WTC11 (cell line): ENCODE measurements at regions not wholly inside any gene's neighbourhood (a gene's known extent, or its start where the extent isn't known, plus 50 kb on each side); places are given as distances from the start of the nearest gene placed in this dataset.

ENCODE experiments used
- ATAC-seq: fragments of 200-7000 bp; cut with Tn5 transposase; 2 replicates; pipeline ENCODE4 v1.10.0; 2021; ENCODE audit warnings: mild to moderate bottlenecking, moderate library complexity
- CTCF ChIA-PET: fragments of 300-600 bp; sonication (Branson Sonifier 250); formaldehyde crosslinking; loops from one replicate; lab custom pipeline; 2021; ENCODE audit warnings: antibody characterized with exemption; lab: Charles Lee
- POLR2A ChIA-PET: fragments of 350-600 bp; sonication (Branson Sonifier 250); formaldehyde crosslinking; loops from one replicate; lab custom pipeline; 2021; ENCODE audit warnings: antibody characterized with exemption; lab: Charles Lee
- DNase-seq: peaks from one replicate; pipeline ENCODE4 v3.0.0; 2021; ENCODE audit warnings: low spot score
- H3K27ac Mint-ChIP-seq: 2 replicates; pipeline ENCODE4 v1.8.0; 2021; ENCODE audit warnings: mixed read lengths
- H3K27me3 Mint-ChIP-seq: 2 replicates; pipeline ENCODE4 v1.8.0; 2021; ENCODE audit warnings: low read depth, mild to moderate bottlenecking, moderate library complexity, mixed read lengths
- H3K36me3 Mint-ChIP-seq: 2 replicates; pipeline ENCODE4 v1.8.0; 2021; ENCODE audit warnings: mixed read lengths
- H3K4me1 Mint-ChIP-seq: 2 replicates; pipeline ENCODE4 v1.8.0; 2022; ENCODE audit warnings: mixed read lengths
- H3K4me3 Mint-ChIP-seq: 2 replicates; pipeline ENCODE4 v1.8.0; 2021; ENCODE audit warnings: mild to moderate bottlenecking, moderate library complexity, mixed read lengths
- H3K9me3 Mint-ChIP-seq: 2 replicates; pipeline ENCODE4 v1.8.0; 2021; ENCODE audit warnings: mixed read lengths
- ATF1 ChIP-seq: sonication (generic); formaldehyde crosslinking; IDR thresholded peaks from 2 replicates; pipeline ENCODE4 v1.8.1; 2023; ENCODE audit warnings: mild to moderate bottlenecking, moderate library complexity, missing genetic modification reagents
- CREB1 ChIP-seq: sonication (generic); formaldehyde crosslinking; IDR thresholded peaks from 2 replicates; pipeline ENCODE4 v1.8.0; 2023; ENCODE audit warnings: mild to moderate bottlenecking, missing genetic modification reagents
- EMX1 ChIP-seq: fragments of 250-450 bp; sonication (Bioruptor Pico); IDR thresholded peaks from 2 replicates; pipeline ENCODE4 v1.8.0; 2021; ENCODE audit warnings: mild to moderate bottlenecking
- ETV6 ChIP-seq: sonication (generic); formaldehyde crosslinking; IDR thresholded peaks from 2 replicates; pipeline ENCODE4 v1.8.1; 2022; ENCODE audit warnings: mild to moderate bottlenecking, missing genetic modification reagents
- FOXK1 ChIP-seq: sonication (generic); formaldehyde crosslinking; IDR thresholded peaks from 2 replicates; pipeline ENCODE4 v1.8.0; 2022; ENCODE audit warnings: mild to moderate bottlenecking, moderate library complexity, missing genetic modification reagents
- JAZF1 ChIP-seq: fragments of 250-450 bp; sonication (Bioruptor Pico); IDR thresholded peaks from 2 replicates; pipeline ENCODE4 v1.9.0; 2021; ENCODE audit warnings: moderate library complexity, mild to moderate bottlenecking, inconsistent platforms
- RORB ChIP-seq: fragments of 250-450 bp; sonication (Bioruptor Pico); IDR thresholded peaks from 2 replicates; pipeline ENCODE4 v1.9.0; 2021; ENCODE audit warnings: mild to moderate bottlenecking
- SMAD4 ChIP-seq: sonication (generic); formaldehyde crosslinking; IDR thresholded peaks from 2 replicates; pipeline ENCODE4 v1.8.0; 2022; ENCODE audit warnings: mild to moderate bottlenecking, missing genetic modification reagents
- SOX15 ChIP-seq: fragments of 250-450 bp; sonication (Bioruptor Pico); IDR thresholded peaks from 2 replicates; pipeline ENCODE4 v1.9.0; 2021; ENCODE audit warnings: mild to moderate bottlenecking
- ZNF138 ChIP-seq: sonication (generic); formaldehyde crosslinking; conservative IDR thresholded peaks from 2 replicates; pipeline ENCODE4 v1.8.1; 2022; ENCODE audit warnings: mild to moderate bottlenecking, moderate library complexity, missing genetic modification reagents
- ZNF317 ChIP-seq: sonication (generic); formaldehyde crosslinking; IDR thresholded peaks from 2 replicates; pipeline ENCODE4 v1.8.1; 2023; ENCODE audit warnings: low read depth, mild to moderate bottlenecking, moderate library complexity, missing genetic modification reagents, borderline replicate concordance
- TF ChIP-seq, protein P1 (sequence below): sonication (generic); formaldehyde crosslinking; IDR thresholded peaks from 2 replicates; pipeline ENCODE4 v1.8.0; 2022; ENCODE audit warnings: mild to moderate bottlenecking, missing genetic modification reagents
- TF ChIP-seq, protein P2 (sequence below): fragments of 250-450 bp; sonication (Bioruptor Pico); IDR thresholded peaks from 2 replicates; pipeline ENCODE4 v2.1.2; 2022; ENCODE audit warnings: mild to moderate bottlenecking, moderate library complexity
- TF ChIP-seq, protein P3 (sequence below): sonication (generic); formaldehyde crosslinking; IDR thresholded peaks from 2 replicates; pipeline ENCODE4 v1.8.1; 2023; ENCODE audit warnings: mild to moderate bottlenecking, missing genetic modification reagents
- TF ChIP-seq, protein P4 (sequence below): sonication (generic); formaldehyde crosslinking; IDR thresholded peaks from 2 replicates; pipeline ENCODE4 v1.8.1; 2022; ENCODE audit warnings: low read depth, missing genetic modification reagents, borderline replicate concordance
- TF ChIP-seq, protein P5 (sequence below): fragments of 250-450 bp; sonication (Bioruptor Pico); IDR thresholded peaks from 2 replicates; pipeline ENCODE4 v1.8.0; 2021; ENCODE audit warnings: mild to moderate bottlenecking
- TF ChIP-seq, protein P6 (sequence below): sonication (generic); formaldehyde crosslinking; IDR thresholded peaks from 2 replicates; pipeline ENCODE4 v1.8.1; 2022; ENCODE audit warnings: missing genetic modification reagents, borderline replicate concordance

DNA sequence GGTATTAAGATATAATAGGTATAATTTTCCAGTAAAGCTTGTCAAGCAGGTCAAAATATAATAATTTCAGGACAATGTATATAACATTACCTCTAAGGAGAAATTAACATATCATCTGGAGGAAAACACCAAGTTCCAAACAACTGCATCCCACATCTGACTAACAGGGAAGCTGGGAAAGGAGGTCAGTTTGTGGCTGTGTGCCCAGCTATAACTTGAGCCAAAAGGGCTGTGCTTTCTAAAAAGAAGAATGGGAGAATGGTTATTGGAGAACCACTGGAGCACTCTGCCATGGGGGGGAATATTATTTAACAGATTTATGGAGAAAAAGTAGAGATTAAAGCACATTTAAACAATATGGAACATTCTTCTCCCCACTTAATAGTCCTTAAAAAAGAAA lies 390.6 kb upstream of the PKDCC start:
- ATAC-seq, result no peak

DNA sequence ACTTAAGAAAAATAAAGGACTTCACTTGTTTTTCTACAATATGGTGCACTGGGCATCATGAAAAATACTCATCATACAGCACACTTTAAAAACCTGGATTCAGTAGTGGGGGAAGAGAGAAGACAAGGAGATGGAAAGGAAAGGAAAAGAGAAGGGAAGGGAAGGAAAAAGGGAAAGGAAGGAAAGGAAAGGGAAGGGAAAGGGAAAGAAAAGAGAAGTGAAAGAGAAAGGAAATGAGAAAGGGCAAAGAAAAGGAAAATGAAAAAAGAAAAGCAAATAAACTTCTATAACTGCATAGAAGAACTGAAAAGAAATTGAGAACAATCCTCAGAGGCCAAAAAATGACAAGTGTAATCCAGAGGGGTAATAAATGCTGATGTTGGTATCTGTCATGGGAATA lies 388.1 kb upstream of the PKDCC start:
- no peak overlapping the region for H3K4me3 Mint-ChIP-seq
- no peaks in the 10 kb centered on the region for H3K27me3 Mint-ChIP-seq
- TF ChIP-seq ATF1 (CRISPR knock-in tag) (no peak), SOX15 (CRISPR knock-in tag) (no peak), EMX1 (no peak), FOXK1 (no peak), ETV6 (CRISPR knock-in tag) (no peak), SMAD4 (CRISPR knock-in tag) (no peak), RORB (no peak), CREB1 (CRISPR knock-in tag) (no peak), JAZF1 (CRISPR knock-in tag) (no peak)
- TF ChIP-seq, protein P1, sequence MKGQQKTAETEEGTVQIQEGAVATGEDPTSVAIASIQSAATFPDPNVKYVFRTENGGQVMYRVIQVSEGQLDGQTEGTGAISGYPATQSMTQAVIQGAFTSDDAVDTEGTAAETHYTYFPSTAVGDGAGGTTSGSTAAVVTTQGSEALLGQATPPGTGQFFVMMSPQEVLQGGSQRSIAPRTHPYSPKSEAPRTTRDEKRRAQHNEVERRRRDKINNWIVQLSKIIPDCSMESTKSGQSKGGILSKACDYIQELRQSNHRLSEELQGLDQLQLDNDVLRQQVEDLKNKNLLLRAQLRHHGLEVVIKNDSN (CRISPR knock-in tag), result no peak
- TF ChIP-seq, protein P2, sequence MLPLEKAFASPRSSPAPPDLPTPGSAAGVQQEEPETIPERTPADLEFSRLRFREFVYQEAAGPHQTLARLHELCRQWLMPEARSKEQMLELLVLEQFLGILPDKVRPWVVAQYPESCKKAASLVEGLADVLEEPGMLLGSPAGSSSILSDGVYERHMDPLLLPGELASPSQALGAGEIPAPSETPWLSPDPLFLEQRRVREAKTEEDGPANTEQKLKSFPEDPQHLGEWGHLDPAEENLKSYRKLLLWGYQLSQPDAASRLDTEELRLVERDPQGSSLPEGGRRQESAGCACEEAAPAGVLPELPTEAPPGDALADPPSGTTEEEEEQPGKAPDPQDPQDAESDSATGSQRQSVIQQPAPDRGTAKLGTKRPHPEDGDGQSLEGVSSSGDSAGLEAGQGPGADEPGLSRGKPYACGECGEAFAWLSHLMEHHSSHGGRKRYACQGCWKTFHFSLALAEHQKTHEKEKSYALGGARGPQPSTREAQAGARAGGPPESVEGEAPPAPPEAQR (CRISPR knock-in tag), result no peak
- TF ChIP-seq, protein P3, sequence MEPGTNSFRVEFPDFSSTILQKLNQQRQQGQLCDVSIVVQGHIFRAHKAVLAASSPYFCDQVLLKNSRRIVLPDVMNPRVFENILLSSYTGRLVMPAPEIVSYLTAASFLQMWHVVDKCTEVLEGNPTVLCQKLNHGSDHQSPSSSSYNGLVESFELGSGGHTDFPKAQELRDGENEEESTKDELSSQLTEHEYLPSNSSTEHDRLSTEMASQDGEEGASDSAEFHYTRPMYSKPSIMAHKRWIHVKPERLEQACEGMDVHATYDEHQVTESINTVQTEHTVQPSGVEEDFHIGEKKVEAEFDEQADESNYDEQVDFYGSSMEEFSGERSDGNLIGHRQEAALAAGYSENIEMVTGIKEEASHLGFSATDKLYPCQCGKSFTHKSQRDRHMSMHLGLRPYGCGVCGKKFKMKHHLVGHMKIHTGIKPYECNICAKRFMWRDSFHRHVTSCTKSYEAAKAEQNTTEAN (CRISPR knock-in tag), result no peak
- DNase-seq, result no peak
- no peaks in the 10 kb centered on the region for H3K36me3 Mint-ChIP-seq
- peaks cover 12% of the 10 kb centered on the region for H3K4me1 Mint-ChIP-seq
- ChIA-PET POLR2A (no interaction called here), CTCF (interaction anchor here (0.5 kb wide), 1 partner anchor 1211 kb away, joined by 3 read pairs; no protein-coding TSS in a partner anchor)
- H3K27ac Mint-ChIP-seq, result no peak overlapping the region
- ATAC-seq, result no peak
- peaks cover 14% of the 10 kb centered on the region for H3K9me3 Mint-ChIP-seq

More for the DNA sequence above, 390.6 kb upstream of the PKDCC start:
- no peaks in the 10 kb centered on the region for H3K27me3 Mint-ChIP-seq
- no peak overlapping the region for H3K4me3 Mint-ChIP-seq
- POLR2A ChIA-PET, result no interaction called here
- H3K4me1 Mint-ChIP-seq, result 0 out of 2 replicates have a peak, but pooled peaks cover 3% of the 10 kb centered on the region
- TF ChIP-seq ZNF138 (CRISPR knock-in tag) (no peak), ZNF317 (CRISPR knock-in tag) (no peak)
- TF ChIP-seq, protein P4, sequence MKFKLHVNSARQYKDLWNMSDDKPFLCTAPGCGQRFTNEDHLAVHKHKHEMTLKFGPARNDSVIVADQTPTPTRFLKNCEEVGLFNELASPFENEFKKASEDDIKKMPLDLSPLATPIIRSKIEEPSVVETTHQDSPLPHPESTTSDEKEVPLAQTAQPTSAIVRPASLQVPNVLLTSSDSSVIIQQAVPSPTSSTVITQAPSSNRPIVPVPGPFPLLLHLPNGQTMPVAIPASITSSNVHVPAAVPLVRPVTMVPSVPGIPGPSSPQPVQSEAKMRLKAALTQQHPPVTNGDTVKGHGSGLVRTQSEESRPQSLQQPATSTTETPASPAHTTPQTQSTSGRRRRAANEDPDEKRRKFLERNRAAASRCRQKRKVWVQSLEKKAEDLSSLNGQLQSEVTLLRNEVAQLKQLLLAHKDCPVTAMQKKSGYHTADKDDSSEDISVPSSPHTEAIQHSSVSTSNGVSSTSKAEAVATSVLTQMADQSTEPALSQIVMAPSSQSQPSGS, result no peak
- TF ChIP-seq, protein P5, sequence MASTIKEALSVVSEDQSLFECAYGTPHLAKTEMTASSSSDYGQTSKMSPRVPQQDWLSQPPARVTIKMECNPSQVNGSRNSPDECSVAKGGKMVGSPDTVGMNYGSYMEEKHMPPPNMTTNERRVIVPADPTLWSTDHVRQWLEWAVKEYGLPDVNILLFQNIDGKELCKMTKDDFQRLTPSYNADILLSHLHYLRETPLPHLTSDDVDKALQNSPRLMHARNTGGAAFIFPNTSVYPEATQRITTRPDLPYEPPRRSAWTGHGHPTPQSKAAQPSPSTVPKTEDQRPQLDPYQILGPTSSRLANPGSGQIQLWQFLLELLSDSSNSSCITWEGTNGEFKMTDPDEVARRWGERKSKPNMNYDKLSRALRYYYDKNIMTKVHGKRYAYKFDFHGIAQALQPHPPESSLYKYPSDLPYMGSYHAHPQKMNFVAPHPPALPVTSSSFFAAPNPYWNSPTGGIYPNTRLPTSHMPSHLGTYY (CRISPR knock-in tag), result no peak
- TF ChIP-seq, protein P2 (CRISPR knock-in tag), result no peak
- TF ChIP-seq, protein P6, sequence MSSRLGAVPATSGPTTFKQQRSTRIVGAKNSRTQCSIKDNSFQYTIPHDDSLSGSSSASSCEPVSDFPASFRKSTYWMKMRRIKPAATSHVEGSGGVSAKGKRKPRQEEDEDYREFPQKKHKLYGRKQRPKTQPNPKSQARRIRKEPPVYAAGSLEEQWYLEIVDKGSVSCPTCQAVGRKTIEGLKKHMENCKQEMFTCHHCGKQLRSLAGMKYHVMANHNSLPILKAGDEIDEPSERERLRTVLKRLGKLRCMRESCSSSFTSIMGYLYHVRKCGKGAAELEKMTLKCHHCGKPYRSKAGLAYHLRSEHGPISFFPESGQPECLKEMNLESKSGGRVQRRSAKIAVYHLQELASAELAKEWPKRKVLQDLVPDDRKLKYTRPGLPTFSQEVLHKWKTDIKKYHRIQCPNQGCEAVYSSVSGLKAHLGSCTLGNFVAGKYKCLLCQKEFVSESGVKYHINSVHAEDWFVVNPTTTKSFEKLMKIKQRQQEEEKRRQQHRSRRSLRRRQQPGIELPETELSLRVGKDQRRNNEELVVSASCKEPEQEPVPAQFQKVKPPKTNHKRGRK (CRISPR knock-in tag), result no peak
- TF ChIP-seq, all 79 proteins: peak for 0
- Mint-ChIP-seq H3K27ac (no peak overlapping the region), H3K9me3 (peaks cover 14% of the 10 kb centered on the region), H3K36me3 (no peaks in the 10 kb centered on the region)
- CTCF ChIA-PET, result no interaction called here
- no peak for DNase-seq
